GM13976 (cell line): ENCODE measurements at regions not wholly inside any gene's neighbourhood (a gene's known extent, or its start where the extent isn't known, plus 50 kb on each side); places are given as distances from the start of the nearest gene placed in this dataset.

ENCODE experiments used
- DNase-seq: peaks from one replicate; pipeline ENCODE4 v3.0.0; 2012; ENCODE audit warnings: low spot score
- in situ Hi-C: fragments of 300-500 bp; cut with MboI; formaldehyde crosslinking; loops from one replicate; pipeline ENCODE4 v1.12.0; 2022; ENCODE audit warnings: low sequenced_read_pairs, mixed read lengths, inconsistent platforms; ENCODE audit not compliant: unreplicated experiment
- TF ChIP-seq, protein P1 (sequence below): IDR thresholded peaks from 2 replicates; pipeline ENCODE4 v1.5.1; 2012; ENCODE audit warnings: borderline replicate concordance, mild to moderate bottlenecking; ENCODE audit not compliant: insufficient read depth; ENCODE audit errors: extremely low read depth, missing control alignments, control extremely low read depth

DNA sequence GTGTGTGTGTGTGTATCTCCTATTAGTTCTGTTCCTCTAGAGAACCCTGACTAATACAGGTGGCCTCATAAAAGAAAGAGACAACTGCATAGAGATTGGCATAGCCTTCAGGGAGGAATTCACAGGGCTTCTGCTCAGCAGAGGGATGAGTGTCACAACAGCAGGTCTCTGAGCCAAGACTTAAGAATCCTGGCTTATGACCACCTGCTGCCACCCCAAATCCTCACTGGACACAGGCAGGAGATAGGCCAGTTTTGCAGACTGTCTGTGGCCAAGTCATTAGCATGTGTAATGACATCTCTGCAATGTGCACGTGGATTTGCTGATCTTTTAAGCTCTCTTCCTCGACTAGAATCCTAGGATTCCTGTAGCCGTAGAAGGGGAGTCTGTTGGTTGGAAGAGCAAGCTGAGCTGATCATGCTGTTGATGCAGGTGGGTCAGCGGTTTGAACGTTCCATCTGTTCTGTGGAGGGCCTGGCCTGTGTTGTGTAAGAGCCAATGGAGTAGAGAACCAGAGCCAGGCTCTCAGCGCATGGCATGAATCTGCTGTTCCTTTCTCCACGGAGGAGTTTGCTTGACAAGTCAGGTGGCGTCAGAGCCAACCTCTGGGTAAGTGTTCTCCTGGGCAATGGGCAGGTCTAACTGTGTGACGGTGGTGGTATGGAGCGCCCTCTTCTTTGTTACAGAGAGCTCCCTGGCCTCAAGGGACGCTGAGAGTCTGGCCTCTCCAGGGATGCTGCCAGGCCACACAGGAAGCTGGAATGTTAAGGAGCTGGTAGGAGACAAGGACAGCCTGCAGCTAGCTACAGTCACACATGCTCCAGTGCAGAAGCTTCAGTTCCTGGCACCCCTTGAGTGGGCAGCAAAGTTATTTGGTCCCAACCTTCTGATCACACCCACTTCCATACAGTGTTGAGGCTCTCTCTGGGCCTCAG is 503.1 kb downstream of the FOXO1 start:
- TF ChIP-seq, protein P1, sequence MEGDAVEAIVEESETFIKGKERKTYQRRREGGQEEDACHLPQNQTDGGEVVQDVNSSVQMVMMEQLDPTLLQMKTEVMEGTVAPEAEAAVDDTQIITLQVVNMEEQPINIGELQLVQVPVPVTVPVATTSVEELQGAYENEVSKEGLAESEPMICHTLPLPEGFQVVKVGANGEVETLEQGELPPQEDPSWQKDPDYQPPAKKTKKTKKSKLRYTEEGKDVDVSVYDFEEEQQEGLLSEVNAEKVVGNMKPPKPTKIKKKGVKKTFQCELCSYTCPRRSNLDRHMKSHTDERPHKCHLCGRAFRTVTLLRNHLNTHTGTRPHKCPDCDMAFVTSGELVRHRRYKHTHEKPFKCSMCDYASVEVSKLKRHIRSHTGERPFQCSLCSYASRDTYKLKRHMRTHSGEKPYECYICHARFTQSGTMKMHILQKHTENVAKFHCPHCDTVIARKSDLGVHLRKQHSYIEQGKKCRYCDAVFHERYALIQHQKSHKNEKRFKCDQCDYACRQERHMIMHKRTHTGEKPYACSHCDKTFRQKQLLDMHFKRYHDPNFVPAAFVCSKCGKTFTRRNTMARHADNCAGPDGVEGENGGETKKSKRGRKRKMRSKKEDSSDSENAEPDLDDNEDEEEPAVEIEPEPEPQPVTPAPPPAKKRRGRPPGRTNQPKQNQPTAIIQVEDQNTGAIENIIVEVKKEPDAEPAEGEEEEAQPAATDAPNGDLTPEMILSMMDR = no peak
- in situ Hi-C loops = no loop called here
- no peak for DNase-seq

DNA sequence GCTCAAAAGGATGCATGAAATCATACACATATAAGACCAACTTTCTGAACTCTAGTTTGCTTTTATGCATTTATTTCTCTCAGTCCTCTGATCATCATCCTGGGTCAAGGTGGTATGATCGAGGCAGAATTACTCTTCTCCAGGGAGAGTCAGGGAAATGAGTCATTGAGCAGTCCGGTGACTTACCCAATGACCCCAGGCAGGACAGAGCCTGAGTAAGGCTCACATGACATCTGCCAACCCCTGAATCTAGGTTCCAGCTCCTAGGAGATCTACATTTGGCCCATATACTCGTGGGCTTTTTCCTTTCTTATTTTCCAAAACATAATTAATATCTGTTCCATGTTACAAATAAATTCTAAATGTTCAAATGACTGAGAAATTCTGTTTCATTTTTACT is 502.3 kb downstream of the FOXO1 start:
- TF ChIP-seq, protein P1 = no peak
- in situ Hi-C loops = no loop called here
- DNase-seq = no peak

DNA sequence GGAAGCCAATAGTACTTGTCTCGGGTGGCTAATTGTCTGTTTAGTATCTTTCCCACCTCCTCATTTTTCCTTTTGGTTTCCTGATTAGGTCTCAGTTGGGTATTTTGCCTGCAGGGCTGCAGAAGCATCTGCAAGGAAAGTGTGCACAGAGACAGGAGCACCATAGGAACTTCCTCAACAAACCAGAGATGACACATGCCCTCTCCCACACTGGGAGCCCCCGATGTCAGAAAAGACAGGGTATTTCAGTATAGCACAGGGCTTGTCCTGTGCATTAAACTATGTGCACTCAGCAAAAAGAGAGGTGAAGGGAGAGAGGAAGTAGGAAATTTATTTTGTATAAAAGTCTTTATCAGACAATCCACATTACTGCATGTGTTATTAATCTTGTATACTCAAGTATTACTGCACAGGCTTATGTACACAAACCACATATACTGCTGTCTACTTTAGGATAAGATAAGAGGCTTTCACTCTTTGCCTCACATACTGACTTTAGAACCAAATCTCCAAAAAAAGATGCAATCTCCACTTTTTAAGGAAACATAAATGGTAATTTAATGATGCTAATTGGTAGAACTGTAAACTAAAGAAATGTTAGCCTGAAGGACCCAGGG is 501.0 kb downstream of the FOXO1 start:
- TF ChIP-seq, protein P1 = no peak
- in situ Hi-C loops = no loop called here
- no peak for DNase-seq

DNA sequence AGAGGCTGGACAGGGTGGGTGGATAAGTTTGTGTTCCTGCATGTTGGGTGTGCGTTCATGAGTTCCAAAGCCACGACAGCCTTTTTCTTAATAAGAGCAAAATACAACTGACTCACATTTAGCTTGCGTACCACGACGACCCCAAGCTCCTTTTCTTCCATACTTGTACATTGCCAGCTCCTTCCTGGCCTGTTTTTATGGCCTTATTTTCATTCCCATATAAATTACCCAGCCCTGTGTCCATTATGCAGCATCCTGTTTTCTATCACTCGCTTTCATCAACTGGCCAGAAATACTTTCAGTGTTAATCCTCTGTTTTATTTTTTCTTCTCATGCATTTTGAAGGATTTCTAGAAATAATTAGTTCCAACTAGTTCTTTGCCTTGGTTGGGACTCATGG is 499.1 kb downstream of the FOXO1 start:
- in situ Hi-C loops = no loop called here
- no peak for DNase-seq
- TF ChIP-seq, protein P1 = no peak

DNA sequence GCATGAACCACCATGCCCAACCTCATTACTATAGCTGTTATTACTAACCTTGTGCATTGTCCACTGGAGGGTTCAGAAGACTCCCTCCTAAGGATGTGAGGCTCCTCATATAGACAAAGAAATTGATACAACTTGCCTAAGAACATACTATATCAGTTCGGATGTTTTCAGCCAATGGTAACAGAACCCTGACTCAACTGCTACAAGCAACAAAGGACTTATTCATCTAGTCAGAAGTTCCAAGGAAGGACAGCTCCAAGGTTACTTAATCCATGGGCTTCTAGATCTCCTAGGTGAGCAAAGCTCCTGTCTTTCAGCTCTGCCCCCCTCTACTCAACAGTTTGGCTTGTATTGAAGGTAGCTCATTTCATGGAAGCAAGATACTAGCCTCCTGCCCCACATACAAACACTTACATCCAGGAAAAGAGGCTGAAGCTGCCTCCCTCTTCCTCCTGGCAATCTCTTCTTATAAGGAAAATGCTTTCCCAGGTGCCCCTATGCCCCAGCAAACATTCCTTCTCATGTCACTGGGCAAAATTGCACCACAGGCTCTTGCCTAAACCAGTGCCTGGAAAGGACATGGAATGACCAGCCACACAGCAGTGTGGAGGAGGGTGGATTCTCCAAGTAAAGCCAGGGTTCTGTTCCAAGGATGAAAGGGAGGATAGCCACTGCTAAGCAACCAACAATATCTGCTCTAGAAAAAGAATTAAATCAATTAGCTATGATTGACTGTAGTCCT is 497.8 kb downstream of the FOXO1 start:
- no peak for DNase-seq
- TF ChIP-seq, protein P1 = no peak
- in situ Hi-C loops = no loop called here

DNA sequence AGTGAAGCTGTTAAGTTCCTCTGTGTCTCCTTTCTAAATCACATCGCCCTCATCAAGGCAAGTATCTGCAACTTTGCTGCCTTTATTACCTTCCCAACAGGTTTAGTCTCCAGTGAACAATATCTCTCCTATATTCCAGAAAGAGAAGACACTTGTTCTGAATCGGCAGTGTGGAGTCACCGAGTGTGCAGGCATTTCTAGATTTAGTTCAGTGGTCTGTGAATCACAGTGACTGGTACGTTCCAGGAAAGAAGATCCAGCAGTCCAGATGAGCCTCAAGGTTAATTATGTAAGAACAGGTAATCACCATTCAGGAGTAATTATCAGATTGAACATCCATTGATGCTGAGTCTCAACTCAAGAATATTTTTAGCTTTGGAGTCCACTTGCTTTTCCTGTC is 497.0 kb downstream of the FOXO1 start:
- TF ChIP-seq, protein P1 = no peak
- DNase-seq = no peak
- in situ Hi-C loops = no loop called here
